ENCODE measurements at regions not wholly inside any gene's neighbourhood (a gene's known extent, or its start where the extent isn't known, plus 50 kb on each side); places are given as distances from the start of the nearest gene placed in this dataset.

GRCh38 chr2:134173338-134174016 is 80.4 kb upstream of the MGAT5 start:
- Histone ChIP-seq H3K4me1 (ENCODE audit: insufficient read depth) (peaks cover 30% of the 10 kb centered on the region), H3K9me2 (ENCODE audit: insufficient read depth) (no peaks in the 10 kb centered on the region), H4K20me1 (replicated peaks; ENCODE audit: insufficient read depth) (peaks cover 10% of the 10 kb centered on the region), H3K27me3 (ENCODE audit: insufficient read depth) (no peaks in the 10 kb centered on the region), H3K4me3 (no peak overlapping the region), H3K79me2 (replicated peaks; ENCODE audit: insufficient read depth) (peaks cover 69% of the 10 kb centered on the region), H3F3A (replicated peaks; ENCODE audit: low read depth) (no peaks in the 10 kb centered on the region), H3K27ac (ENCODE audit: low read depth) (no peak overlapping the region), H2AFZ (no peak overlapping the region), H3K4me2 (no peak overlapping the region), H3K36me3 (ENCODE audit: insufficient read depth) (no peaks in the 10 kb centered on the region)
- Mint-ChIP-seq H3K4me1 (peaks cover 38% of the 10 kb centered on the region), H3K27ac (no peak overlapping the region), H3K27me3 (ENCODE audit: insufficient read depth, low read depth, poor library complexity) (peaks cover 6% of the 10 kb centered on the region), H3K9me3 (no peaks in the 10 kb centered on the region), H3K36me3 (ENCODE audit: low read depth) (peaks cover 2% of the 10 kb centered on the region; the same call in 2 of the 3 replicates), H3K4me3 (no peak overlapping the region)
- no peak for TF ChIP-seq ZNF114 (CRISPR knock-in tag; IDR thresholded peaks at IDR 0.05)
- no peak for TF ChIP-seq EZH2phosphoT487 (IDR thresholded peaks at IDR 0.05; ENCODE audit: unreplicated experiment)
- TF ChIP-seq EZH2 (IDR thresholded peaks at IDR 0.05; ENCODE audit: low read depth, unreplicated experiment): no peak
- TF ChIP-seq STAT1 (IDR thresholded peaks at IDR 0.05; ENCODE audit: unreplicated experiment): no peak
- no peak for TF ChIP-seq JUNB (IDR thresholded peaks at IDR 0.05; ENCODE audit: unreplicated experiment)
- no peak for TF ChIP-seq CREB1 (CRISPR knock-in tag; IDR thresholded peaks at IDR 0.05; ENCODE audit: low read depth)
- TF ChIP-seq ZNF331 (CRISPR knock-in tag; IDR thresholded peaks at IDR 0.05; ENCODE audit: low read depth): no peak
- no peak for TF ChIP-seq POLR2AphosphoS5 (IDR thresholded peaks at IDR 0.05; ENCODE audit: low read depth)
- no peak for TF ChIP-seq NANOG (IDR thresholded peaks at IDR 0.05; ENCODE audit: borderline replicate concordance)
- TF ChIP-seq ETS1 (IDR thresholded peaks at IDR 0.05): no peak
- TF ChIP-seq REST (IDR thresholded peaks at IDR 0.05; ENCODE audit: unreplicated experiment): no peak
- TF ChIP-seq ZNF462 (CRISPR knock-in tag; IDR thresholded peaks at IDR 0.05): no peak
- DNase-seq (ENCODE audit: low spot score) (no peak), ATAC-seq (no peak)

All from GM23338 (cell line).